GM21367 (cell line): ENCODE measurements at regions not wholly inside any gene's neighbourhood (a gene's known extent, or its start where the extent isn't known, plus 50 kb on each side); places are given as distances from the start of the nearest gene placed in this dataset.
"Not testable (repeated sequence)": the region's sequence is repeated elsewhere in the genome, so short reads cannot be mapped to it uniquely, and the experiment has no call there.

ENCODE experiments used
- ATAC-seq: cut with Tn5 transposase; IDR thresholded peaks from one replicate; pipeline ENCODE4 v1.9.1; 2021; ENCODE audit not compliant: unreplicated experiment

DNA sequence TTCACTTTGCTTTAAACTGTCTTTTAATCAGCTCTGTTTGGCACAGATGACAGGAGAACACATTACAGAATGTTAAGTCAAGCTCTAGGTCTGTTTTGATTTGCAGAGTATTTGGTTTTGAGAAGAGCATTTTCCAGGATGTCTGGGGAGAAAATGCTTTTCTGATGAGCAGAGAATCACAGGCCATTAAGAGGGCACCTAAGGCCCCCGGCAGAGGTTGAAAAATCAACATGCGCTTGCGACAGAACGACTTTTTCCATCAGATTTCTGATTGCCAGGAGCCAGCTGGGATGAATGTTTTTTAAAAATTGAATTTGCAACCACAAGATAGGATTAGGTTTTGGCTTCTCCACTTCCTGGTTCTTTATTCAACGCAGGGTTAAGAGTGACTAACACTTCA lies 304.5 kb downstream of the JRKL start:
- no peak for ATAC-seq

DNA sequence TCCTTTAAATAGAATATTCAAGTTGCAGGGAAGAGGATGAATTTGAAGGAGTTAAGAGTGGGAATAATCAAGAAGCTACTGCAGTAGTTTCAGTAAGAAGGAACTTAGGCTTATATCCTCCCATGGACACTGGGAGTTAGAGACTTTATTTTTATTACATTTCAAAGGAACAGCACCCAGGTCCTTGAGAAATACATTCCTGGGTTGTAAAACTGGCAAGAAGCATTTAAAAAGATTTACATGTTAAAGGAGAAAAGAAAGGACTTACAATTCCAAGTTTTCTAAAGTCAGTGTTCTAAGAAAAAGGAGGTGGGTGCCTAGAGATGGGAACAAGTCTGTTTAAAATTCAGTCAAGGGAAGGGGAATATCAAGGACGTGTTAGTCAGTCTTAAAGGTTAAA lies 306.9 kb downstream of the JRKL start:
- no peak for ATAC-seq

- ATAC-seq: no peak
Measured at GRCh38 chr11:96697466-96697865, 307.7 kb downstream of the JRKL start.

GRCh38 chr11:96704847-96705246 lies 315.0 kb downstream of the JRKL start:
- no peak for ATAC-seq

DNA sequence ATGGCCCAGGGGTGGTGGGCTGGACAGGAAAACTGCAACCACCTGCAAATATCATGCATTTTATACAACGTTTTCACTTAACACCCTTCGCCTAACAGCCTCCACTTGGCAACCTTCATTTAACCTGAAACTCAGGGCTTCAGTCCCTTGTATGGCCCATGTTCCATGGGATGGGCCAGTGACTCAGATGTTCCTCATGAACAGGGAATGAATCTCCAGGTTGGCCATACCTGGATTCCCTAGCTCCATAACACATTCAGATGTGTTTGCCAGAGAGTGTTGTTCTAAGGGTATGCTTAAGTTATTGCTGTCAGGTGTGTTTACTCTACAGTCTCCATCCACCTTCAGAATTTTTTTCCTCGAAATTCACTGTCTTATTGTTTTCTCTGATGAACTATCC lies 316.9 kb downstream of the JRKL start:
- ATAC-seq: no peak

- ATAC-seq: no peak
Measured at GRCh38 chr11:96707273-96707672, 317.5 kb downstream of the JRKL start.

DNA sequence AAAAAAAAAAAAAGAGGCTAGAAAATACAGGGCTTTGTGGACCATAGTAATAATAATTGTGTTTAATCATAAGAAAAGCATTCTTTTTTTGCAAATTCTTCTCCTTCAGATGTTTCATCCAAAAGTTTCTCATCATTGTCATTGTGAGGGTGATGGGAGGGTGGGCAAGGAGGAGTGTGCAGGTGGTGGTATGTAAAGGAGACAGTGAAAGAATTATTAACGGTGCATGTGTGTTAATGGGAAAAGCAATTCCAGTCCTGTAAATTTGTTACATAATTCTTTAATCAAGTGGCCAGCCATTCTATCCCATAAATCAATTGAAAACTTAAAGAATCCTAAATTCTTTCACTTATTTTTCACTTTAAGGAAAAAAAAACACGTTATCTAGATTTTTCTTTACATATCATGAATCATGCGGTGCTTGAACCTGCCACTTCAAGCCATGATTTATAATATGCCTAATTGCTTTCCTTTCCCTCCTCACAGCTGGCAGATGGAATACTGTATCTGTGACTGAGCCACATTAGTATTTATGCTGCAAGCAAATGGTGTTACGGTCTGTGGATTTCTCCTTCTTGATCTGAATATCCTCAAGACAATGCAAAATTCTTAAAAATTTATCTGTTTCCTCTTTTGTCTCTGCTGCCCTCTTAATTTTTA lies 318.5 kb downstream of the JRKL start:
- ATAC-seq: no peak

GRCh38 chr11:96713301-96713700 lies 323.5 kb downstream of the JRKL start:
- no peak for ATAC-seq

- ATAC-seq: no peak
Measured at GRCh38 chr11:96714689-96715088, 324.9 kb downstream of the JRKL start.

- no peak for ATAC-seq
Measured at GRCh38 chr11:96715208-96715607, 325.4 kb downstream of the JRKL start.

- no peak for ATAC-seq
Measured at GRCh38 chr11:96736601-96737000, 346.8 kb downstream of the JRKL start.

- no peak for ATAC-seq
Measured at GRCh38 chr11:96738311-96738710, 348.5 kb downstream of the JRKL start.

GRCh38 chr11:96741068-96741467 lies 351.3 kb downstream of the JRKL start:
- no peak for ATAC-seq

- no peak for ATAC-seq
Measured at GRCh38 chr11:96744697-96745096, 354.9 kb downstream of the JRKL start.

GRCh38 chr11:96748639-96749370 lies 359.0 kb downstream of the JRKL start:
- ATAC-seq: no peak

- ATAC-seq: not testable (repeated sequence)
Measured at GRCh38 chr11:96751807-96752206, 362.0 kb downstream of the JRKL start.

GRCh38 chr11:96752221-96752620 lies 362.4 kb downstream of the JRKL start:
- no peak for ATAC-seq

DNA sequence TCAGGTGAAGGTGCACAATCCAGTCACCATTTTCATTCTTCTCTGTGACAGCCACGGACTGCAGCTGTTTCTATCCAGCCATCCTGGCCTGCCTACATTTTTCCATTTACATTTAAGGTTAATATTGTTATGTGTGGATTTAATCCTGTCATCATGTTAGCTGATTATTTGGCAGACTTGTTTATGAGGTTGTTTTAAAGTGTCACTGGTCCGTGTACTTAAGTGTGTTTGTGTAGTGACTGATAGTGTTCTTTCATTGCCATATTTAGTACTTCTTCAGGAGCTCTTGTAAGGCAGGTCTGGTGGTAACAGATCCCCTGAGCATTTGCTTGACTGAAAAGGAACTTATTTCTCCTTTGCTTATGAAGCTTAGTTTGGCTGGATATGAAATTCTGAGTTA lies 364.2 kb downstream of the JRKL start:
- no peak for ATAC-seq

GRCh38 chr11:96755209-96755608 lies 365.4 kb downstream of the JRKL start:
- no peak for ATAC-seq

DNA sequence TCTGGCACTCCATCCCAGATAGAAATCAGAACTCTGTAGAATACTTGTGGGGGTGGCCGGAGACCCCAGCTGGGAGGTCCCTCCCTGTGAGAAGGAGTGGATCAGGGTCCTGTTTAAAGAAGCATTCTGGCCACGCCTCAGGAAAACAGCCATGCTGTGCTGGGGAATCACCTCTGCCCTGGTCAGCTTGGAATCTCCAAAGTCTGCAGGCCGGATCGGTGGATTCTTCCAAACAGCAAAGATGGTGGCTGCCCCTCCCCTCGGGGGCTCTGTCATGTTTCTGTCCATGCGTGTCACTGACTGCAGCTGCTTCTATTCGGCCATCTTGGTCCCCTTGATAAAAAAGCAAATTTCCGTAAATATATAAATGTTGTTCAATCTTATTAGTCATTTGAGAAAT lies 365.9 kb downstream of the JRKL start:
- no peak for ATAC-seq

GRCh38 chr11:96758957-96759356 lies 369.1 kb downstream of the JRKL start:
- ATAC-seq: no peak

DNA sequence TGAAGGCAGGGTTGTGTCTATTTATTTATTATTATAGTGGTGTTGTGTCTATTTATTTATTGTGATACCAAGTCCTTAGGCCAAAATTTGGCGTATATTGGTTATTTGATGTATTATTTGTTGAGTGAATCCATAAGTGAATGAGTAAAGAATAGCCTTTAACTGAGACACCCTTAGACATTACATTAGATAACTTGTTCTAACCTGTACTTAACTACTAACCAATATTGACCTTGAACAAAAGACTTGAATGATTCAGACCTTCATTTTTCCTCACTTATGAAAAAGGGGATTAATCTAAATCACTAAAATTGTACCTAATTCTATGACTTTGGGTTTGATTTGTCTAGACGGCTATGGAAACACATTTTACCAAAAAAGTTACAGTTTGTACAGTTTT lies 370.5 kb downstream of the JRKL start:
- no peak for ATAC-seq

GRCh38 chr11:96760815-96761214 lies 371.0 kb downstream of the JRKL start:
- ATAC-seq: no peak
